ENCODE measurements at regions not wholly inside any gene's neighbourhood (a gene's known extent, or its start where the extent isn't known, plus 50 kb on each side); places are given as distances from the start of the nearest gene placed in this dataset.

GRCh38 chr12:59010118-59010517, 89.8 kb upstream of the LRIG3 start:
- no peak for TF ChIP-seq CTCF (IDR thresholded peaks at IDR 0.05; ENCODE audit: low read depth, low read length)
- H3K4me3 ChIP-seq (ENCODE audit: low read depth, low read length), result no peak overlapping the region
- DNase-seq (ENCODE audit: low read depth, low spot score), result no peak
- in situ Hi-C loops (cut with HindIII; ENCODE audit: low sequenced_read_pairs), result no loop called here

GRCh38 chr12:59007620-59008019, 87.3 kb upstream of the LRIG3 start:
- no peak for TF ChIP-seq CTCF (IDR thresholded peaks at IDR 0.05; ENCODE audit: low read depth, low read length)
- H3K4me3 ChIP-seq (ENCODE audit: low read depth, low read length), result no peak overlapping the region
- in situ Hi-C loops (cut with HindIII; ENCODE audit: low sequenced_read_pairs), result no loop called here
- no peak for DNase-seq (ENCODE audit: low read depth, low spot score)

GRCh38 chr12:59005193-59005955, 85.1 kb upstream of the LRIG3 start:
- in situ Hi-C loops (cut with HindIII; ENCODE audit: low sequenced_read_pairs), result no loop called here
- peak; percentile 38 for DNase-seq (ENCODE audit: low read depth, low spot score)
- no peak overlapping the region for H3K4me3 ChIP-seq (ENCODE audit: low read depth, low read length)
- no peak for TF ChIP-seq CTCF (IDR thresholded peaks at IDR 0.05; ENCODE audit: low read depth, low read length)

- no peak for DNase-seq (ENCODE audit: low read depth, low spot score)
- TF ChIP-seq CTCF (IDR thresholded peaks at IDR 0.05; ENCODE audit: low read depth, low read length), result no peak
- no peak overlapping the region for H3K4me3 ChIP-seq (ENCODE audit: low read depth, low read length)
- in situ Hi-C loops (cut with HindIII; ENCODE audit: low sequenced_read_pairs), result no loop called here
Measured at GRCh38 chr12:59004456-59004855, 84.2 kb upstream of the LRIG3 start.

- DNase-seq (ENCODE audit: low read depth, low spot score), result no peak
- no peak overlapping the region for H3K4me3 ChIP-seq (ENCODE audit: low read depth, low read length)
- TF ChIP-seq CTCF (IDR thresholded peaks at IDR 0.05; ENCODE audit: low read depth, low read length), result no peak
- in situ Hi-C loops (cut with HindIII; ENCODE audit: low sequenced_read_pairs), result no loop called here
Measured at GRCh38 chr12:58995666-58996363, 75.5 kb upstream of the LRIG3 start.

GRCh38 chr12:58988643-58989344, 68.5 kb upstream of the LRIG3 start:
- no peak overlapping the region for H3K4me3 ChIP-seq (ENCODE audit: low read depth, low read length)
- TF ChIP-seq CTCF (IDR thresholded peaks at IDR 0.05; ENCODE audit: low read depth, low read length), result no peak
- in situ Hi-C loops (cut with HindIII; ENCODE audit: low sequenced_read_pairs), result no loop called here
- no peak for DNase-seq (ENCODE audit: low read depth, low spot score)
